ENCODE measurements at regions not wholly inside any gene's neighbourhood (a gene's known extent, or its start where the extent isn't known, plus 50 kb on each side); places are given as distances from the start of the nearest gene placed in this dataset.

- H3K4me3 ChIP-seq (ENCODE audit: low read depth, low read length) = no peak overlapping the region
- no peak for TF ChIP-seq CTCF (IDR thresholded peaks at IDR 0.05; ENCODE audit: low read depth, low read length)
- in situ Hi-C loops (cut with HindIII; ENCODE audit: low sequenced_read_pairs) = no loop called here
- DNase-seq (ENCODE audit: low read depth, low spot score) = no peak
Measured at GRCh38 chr3:59444294-59444671, 394.5 kb upstream of the CFAP20DC start.

GRCh38 chr3:59443618-59444293 lies 393.9 kb upstream of the CFAP20DC start:
- H3K4me3 ChIP-seq (ENCODE audit: low read depth, low read length) = no peak overlapping the region
- in situ Hi-C loops (cut with HindIII; ENCODE audit: low sequenced_read_pairs) = no loop called here
- DNase-seq (ENCODE audit: low read depth, low spot score) = no peak
- no peak for TF ChIP-seq CTCF (IDR thresholded peaks at IDR 0.05; ENCODE audit: low read depth, low read length)

- no peak for TF ChIP-seq CTCF (IDR thresholded peaks at IDR 0.05; ENCODE audit: low read depth, low read length)
- in situ Hi-C loops (cut with HindIII; ENCODE audit: low sequenced_read_pairs) = no loop called here
- no peak for DNase-seq (ENCODE audit: low read depth, low spot score)
- H3K4me3 ChIP-seq (ENCODE audit: low read depth, low read length) = no peak overlapping the region
Measured at GRCh38 chr3:59442046-59442445, 392.2 kb upstream of the CFAP20DC start.

GRCh38 chr3:59440285-59441028 lies 390.6 kb upstream of the CFAP20DC start:
- in situ Hi-C loops (cut with HindIII; ENCODE audit: low sequenced_read_pairs) = no loop called here
- TF ChIP-seq CTCF (IDR thresholded peaks at IDR 0.05; ENCODE audit: low read depth, low read length) = no peak
- no peak overlapping the region for H3K4me3 ChIP-seq (ENCODE audit: low read depth, low read length)
- DNase-seq (ENCODE audit: low read depth, low spot score) = no peak

GRCh38 chr3:59438492-59438891 lies 388.7 kb upstream of the CFAP20DC start:
- TF ChIP-seq CTCF (IDR thresholded peaks at IDR 0.05; ENCODE audit: low read depth, low read length) = no peak

GRCh38 chr3:59436164-59436958 lies 386.5 kb upstream of the CFAP20DC start:
- no peak for TF ChIP-seq CTCF (IDR thresholded peaks at IDR 0.05; ENCODE audit: low read depth, low read length)
- in situ Hi-C loops (cut with HindIII; ENCODE audit: low sequenced_read_pairs) = no loop called here
- no peak overlapping the region for H3K4me3 ChIP-seq (ENCODE audit: low read depth, low read length)
- DNase-seq (ENCODE audit: low read depth, low spot score) = no peak

More at GRCh38 chr3:59438492-59438891, 388.7 kb upstream of the CFAP20DC start:
- H3K4me3 ChIP-seq (ENCODE audit: low read depth, low read length) = no peak overlapping the region
- DNase-seq (ENCODE audit: low read depth, low spot score) = no peak
- in situ Hi-C loops (cut with HindIII; ENCODE audit: low sequenced_read_pairs) = no loop called here
